B cell (primary cell): ENCODE measurements at regions not wholly inside any gene's neighbourhood (a gene's known extent, or its start where the extent isn't known, plus 50 kb on each side); places are given as distances from the start of the nearest gene placed in this dataset.
"Not testable (repeated sequence)": the region's sequence is repeated elsewhere in the genome, so short reads cannot be mapped to it uniquely, and the experiment has no call there.

ENCODE experiments used
- ATAC-seq: fragments of 200-7000 bp; cut with Tn5 transposase; one replicate; pipeline ENCODE4 v1.10.0; 2021; ENCODE audit warnings: low read depth, mild to moderate bottlenecking, moderate number of reproducible peaks, moderate library complexity
- CTCF ChIA-PET: fragments of 350-600 bp; sonication (Branson Sonifier 250); formaldehyde crosslinking; loops from one replicate; lab custom pipeline; 2021; ENCODE audit warnings: antibody characterized with exemption, inconsistent platforms; lab: Charles Lee
- POLR2A ChIA-PET: fragments of 350-600 bp; sonication (Branson Sonifier 250); formaldehyde crosslinking; loops from one replicate; lab custom pipeline; 2021; ENCODE audit warnings: antibody characterized with exemption; lab: Charles Lee
- DNase-seq: peaks from one replicate; pipeline ENCODE4 v3.0.0; 2013
- H2AFZ ChIP-seq: 2 replicates; pipeline ENCODE4 v1.6.1; 2012; ENCODE audit warnings: mild to moderate bottlenecking, low read depth, low read length; ENCODE audit not compliant: insufficient read depth, poor library complexity, severe bottlenecking
- H3K27ac ChIP-seq, 2 donors: 1 replicate in 1 of 2; 2 replicates in 1 of 2; pipeline ENCODE4 v1.5.1; 2012 to 2013; ENCODE audit warnings: low read length in 2 of 2, mild to moderate bottlenecking in 2 of 2, moderate library complexity in 1 of 2
- H3K27me3 ChIP-seq, 4 experiments: fragments of 200-600 bp in 1 of 4; sonication (generic) in 1 of 4; replicated peaks in 1 of 4; 1 replicate in 2 of 4; 2 replicates in 2 of 4; pipeline versions ENCODE4 v1.6.1 to v1.7.0; 2013 to 2016; ENCODE audit warnings: low read length in 3 of 4, mild to moderate bottlenecking in 2 of 4, mixed read lengths in 1 of 4, moderate library complexity in 1 of 4; ENCODE audit not compliant: insufficient read depth in 4 of 4, control insufficient read depth in 3 of 4; ENCODE audit errors: control extremely low read depth in 1 of 4
- H3K36me3 ChIP-seq, 2 experiments: replicated peaks in 1 of 2; 1 replicate in 1 of 2; 2 replicates in 1 of 2; pipeline versions ENCODE4 v1.6.1 to v1.7.1; 2013; ENCODE audit warnings: low read length in 1 of 2; ENCODE audit not compliant: insufficient read depth in 2 of 2, control insufficient read depth in 1 of 2; ENCODE audit errors: control extremely low read depth in 1 of 2, extremely low read depth in 1 of 2
- H3K4me1 ChIP-seq, 2 donors: fragments of 200-600 bp in 1 of 2; sonication (generic) in 1 of 2; 1 replicate in 1 of 2; 2 replicates in 1 of 2; pipeline versions ENCODE4 v1.5.1 to v1.6.1; 2013 to 2017; ENCODE audit warnings: low read length in 2 of 2; ENCODE audit not compliant: control insufficient read depth in 2 of 2, insufficient read depth in 2 of 2
- H3K4me2 ChIP-seq: replicated peaks from 2 replicates; pipeline ENCODE3; 2012; ENCODE audit warnings: mild to moderate bottlenecking, low read depth, low read length; ENCODE audit not compliant: poor library complexity, severe bottlenecking
- H3K4me3 ChIP-seq, 5 experiments: fragments of 200-600 bp in 1 of 5; sonication (generic) in 1 of 5; 1 replicate in 3 of 5; 2 replicates in 2 of 5; pipeline versions ENCODE4 v1.5.1 to v1.7.0; 2011 to 2016; ENCODE audit warnings: low read length in 4 of 5, mild to moderate bottlenecking in 4 of 5, low read depth in 2 of 5, control low read depth in 1 of 5, moderate library complexity in 1 of 5; ENCODE audit not compliant: insufficient read depth in 1 of 5; ENCODE audit errors: control extremely low read depth in 1 of 5, extremely low read depth in 1 of 5
- H3K79me2 ChIP-seq: fragments of 200-600 bp; sonication (generic); one replicate; pipeline ENCODE4 v1.6.0; 2016; ENCODE audit warnings: low read length; ENCODE audit not compliant: control insufficient read depth, insufficient read depth
- H3K9ac ChIP-seq: fragments of 200-600 bp; sonication (generic); 2 replicates; pipeline ENCODE4 v1.6.1; 2017; ENCODE audit warnings: mild to moderate bottlenecking, low read length, moderate library complexity
- H3K9me3 ChIP-seq, 3 donors: one replicate each; pipeline versions ENCODE4 v1.6.1 to v1.7.1; 2013; ENCODE audit warnings: low read length in 2 of 3; ENCODE audit not compliant: control insufficient read depth in 2 of 3, insufficient read depth in 1 of 3; ENCODE audit errors: control extremely low read depth in 1 of 3
- H4K20me1 ChIP-seq: 2 replicates; pipeline ENCODE4 v1.6.0; 2012; ENCODE audit warnings: mild to moderate bottlenecking, low read length; ENCODE audit not compliant: insufficient read depth, control insufficient read depth, poor library complexity, severe bottlenecking
- H3K27ac Mint-ChIP-seq: one replicate; pipeline ENCODE4 v1.8.0; 2021; ENCODE audit warnings: mixed read lengths
- H3K27me3 Mint-ChIP-seq: one replicate; pipeline ENCODE4 v1.8.0; 2021; ENCODE audit warnings: mixed read lengths
- H3K4me1 Mint-ChIP-seq: one replicate; pipeline ENCODE4 v1.8.0; 2021; ENCODE audit warnings: mixed read lengths
- H3K4me3 Mint-ChIP-seq: one replicate; pipeline ENCODE4 v1.8.0; 2021; ENCODE audit warnings: mixed read lengths
- H3K9me3 Mint-ChIP-seq: one replicate; pipeline ENCODE4 v1.8.0; 2022; ENCODE audit warnings: mixed read lengths; ENCODE audit not compliant: insufficient read depth
- CTCF ChIP-seq: fragments of 200-600 bp; IDR thresholded peaks from one replicate; pipeline ENCODE4 v1.8.0; 2022; ENCODE audit warnings: antibody characterized with exemption, mild to moderate bottlenecking
- EZH2 ChIP-seq: IDR thresholded peaks from 2 replicates; pipeline ENCODE4 v1.6.1; 2012; ENCODE audit warnings: borderline replicate concordance, low read depth, mild to moderate bottlenecking, moderate library complexity, low read length; ENCODE audit not compliant: insufficient read depth, poor library complexity, severe bottlenecking
- WGBS: methylation state at CpG from one replicate; pipeline ENCODE4 v1.1.5; 2013; ENCODE audit warnings: missing lambda C conversion rate; ENCODE audit not compliant: insufficient coverage; 5-methylcytosine and 5-hydroxymethylcytosine counted together
- intact Hi-C: fragments of 100-400 bp; cut with micrococcal nuclease; formaldehyde crosslinking; loops from one replicate; pipeline ENCODE4 v1.10.0; 2022

DNA sequence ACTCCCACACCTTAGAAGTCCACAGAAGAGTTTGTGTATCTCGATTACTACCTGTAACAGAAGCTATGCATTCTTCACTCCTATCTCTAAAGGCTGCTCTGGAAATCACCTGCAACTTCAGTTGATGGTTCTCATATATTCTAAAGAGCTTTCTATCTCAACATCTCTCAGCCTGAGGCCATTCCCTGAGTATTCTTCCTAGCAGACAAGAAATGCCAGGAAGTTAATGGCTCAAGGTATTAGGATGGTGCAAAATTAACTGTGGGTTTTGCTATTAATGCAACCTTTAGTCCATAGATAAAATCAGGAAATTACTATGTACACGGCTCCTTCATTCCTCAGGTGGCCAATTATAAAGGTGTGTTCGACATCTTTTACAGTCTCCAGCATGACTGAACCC lies 290.1 kb downstream of the ZNF716 start:
- no CpG with 5 or more reads among the region's 3 CpGs for WGBS
- intact Hi-C loops, H3K36me3 ChIP-seq, ATAC-seq, H3K9me3 ChIP-seq, H3K4me2 ChIP-seq, H3K9me3 Mint-ChIP-seq, H4K20me1 ChIP-seq, H3K27me3 ChIP-seq, H2AFZ ChIP-seq, H3K9ac ChIP-seq, H3K79me2 ChIP-seq, H3K4me1 ChIP-seq, DNase-seq, H3K27me3 Mint-ChIP-seq, POLR2A ChIA-PET, H3K4me3 ChIP-seq, H3K27ac Mint-ChIP-seq, CTCF ChIA-PET, H3K27ac ChIP-seq, H3K4me1 Mint-ChIP-seq, H3K4me3 Mint-ChIP-seq: not testable (repeated sequence)

- Histone ChIP-seq H2AFZ (no peak overlapping the region), H3K27ac (no peak overlapping the region), H3K4me1 (no peaks in the 10 kb centered on the region), H3K79me2 (no peaks in the 10 kb centered on the region), H4K20me1 (no peaks in the 10 kb centered on the region), H3K9ac (no peak overlapping the region), H3K9me3 (peaks cover 0 to 47% (median 0%) of the 10 kb centered on the region in 3 donors), H3K4me3 (no peak overlapping the region), H3K4me2 (no peak overlapping the region), H3K36me3 (no peaks in the 10 kb centered on the region), H3K27me3 (no peaks in the 10 kb centered on the region)
- no peak overlapping the region for H3K27ac Mint-ChIP-seq
- TF ChIP-seq CTCF (no peak), EZH2 (no peak)
- no peak overlapping the region for H3K4me3 Mint-ChIP-seq
- ChIA-PET CTCF (no interaction called here), POLR2A (no interaction called here)
- no peak for DNase-seq
- peaks cover 6% of the 10 kb centered on the region for H3K9me3 Mint-ChIP-seq
- H3K4me1 Mint-ChIP-seq = no peaks in the 10 kb centered on the region
- no peaks in the 10 kb centered on the region for H3K27me3 Mint-ChIP-seq
- intact Hi-C loops = no loop called here
- ATAC-seq = no peak
- WGBS = 88% methylated on average over 2 of the region's 5 CpGs
These were observed 319.2 kb downstream of the ZNF716 start for GRCh38 chr7:57769131-57769530.
